Loucy (cell line): ENCODE measurements at regions not wholly inside any gene's neighbourhood (a gene's known extent, or its start where the extent isn't known, plus 50 kb on each side); places are given as distances from the start of the nearest gene placed in this dataset.

Source experiments
- H2AFZ ChIP-seq: fragments of 200-600 bp; sonication (generic); 2 replicates; pipeline ENCODE4 v1.6.0; 2016; ENCODE audit warnings: antibody characterized with exemption, mild to moderate bottlenecking, low read length, moderate library complexity
- H3F3A ChIP-seq: fragments of 200-600 bp; 2 replicates; pipeline ENCODE4 v1.6.0; 2016; ENCODE audit warnings: antibody characterized with exemption, low read depth, mild to moderate bottlenecking
- H3K27me3 ChIP-seq: fragments of 200-600 bp; sonication (generic); 2 replicates; pipeline ENCODE4 v1.6.1; 2014; ENCODE audit warnings: low read length, mild to moderate bottlenecking; ENCODE audit not compliant: insufficient read depth, poor library complexity, severe bottlenecking
- H3K36me3 ChIP-seq: fragments of 200-600 bp; sonication (generic); 2 replicates; pipeline ENCODE4 v1.6.1; 2016; ENCODE audit warnings: low read length; ENCODE audit not compliant: insufficient read depth
- H3K4me1 ChIP-seq: fragments of 200-600 bp; sonication (generic); 2 replicates; pipeline ENCODE4 v1.5.1; 2014; ENCODE audit warnings: low read length, mild to moderate bottlenecking; ENCODE audit not compliant: insufficient read depth, poor library complexity, severe bottlenecking
- H3K4me2 ChIP-seq: fragments of 200-600 bp; sonication (generic); 2 replicates; pipeline ENCODE4 v1.6.0; 2014; ENCODE audit warnings: antibody characterized with exemption, low read length, low read depth, mild to moderate bottlenecking; ENCODE audit not compliant: poor library complexity, severe bottlenecking
- H3K4me3 ChIP-seq: fragments of 200-600 bp; sonication (generic); 2 replicates; pipeline ENCODE4 v1.5.1; 2014; ENCODE audit warnings: low read length, mild to moderate bottlenecking, mixed read lengths; ENCODE audit not compliant: poor library complexity, severe bottlenecking
- H3K79me2 ChIP-seq: fragments of 200-600 bp; sonication (generic); 2 replicates; pipeline ENCODE4 v1.6.1; 2014; ENCODE audit warnings: low read length; ENCODE audit not compliant: insufficient read depth
- H3K9ac ChIP-seq: fragments of 200-600 bp; sonication (generic); 2 replicates; pipeline ENCODE4 v1.6.0; 2014; ENCODE audit warnings: mild to moderate bottlenecking, low read depth, low read length, moderate library complexity; ENCODE audit not compliant: poor library complexity, severe bottlenecking
- H3K9me2 ChIP-seq: fragments of 200-600 bp; sonication (generic); replicated peaks from 2 replicates; pipeline ENCODE4 v1.6.1; 2016; ENCODE audit warnings: low read depth, low read length, mixed read lengths
- H3K9me3 ChIP-seq: fragments of 200-600 bp; sonication (generic); 2 replicates; pipeline ENCODE4 v1.6.1; 2014; ENCODE audit warnings: mild to moderate bottlenecking, antibody characterized with exemption, low read length, low read depth; ENCODE audit not compliant: insufficient read depth
- H4K20me1 ChIP-seq: fragments of 200-600 bp; sonication (generic); 2 replicates; pipeline ENCODE4 v1.6.0; 2014; ENCODE audit warnings: antibody characterized with exemption, low read length, mild to moderate bottlenecking; ENCODE audit not compliant: insufficient read depth, poor library complexity, severe bottlenecking
- CTCF ChIP-seq: fragments of 200-600 bp; sonication (generic); conservative IDR thresholded peaks from 2 replicates; pipeline ENCODE4 v1.5.1; 2014; ENCODE audit warnings: mild to moderate bottlenecking, antibody characterized with exemption, low read length
- EZH2phosphoT487 ChIP-seq: fragments of 200-600 bp; IDR thresholded peaks from 2 replicates; pipeline ENCODE4 v1.6.1; 2018; ENCODE audit warnings: antibody characterized with exemption, mild to moderate bottlenecking, moderate library complexity, borderline replicate concordance

- no peaks in the 10 kb centered on the region for H3F3A ChIP-seq
- no peaks in the 10 kb centered on the region for H3K9me2 ChIP-seq
- H3K4me1 ChIP-seq = no peaks in the 10 kb centered on the region
Observed at GRCh38 chr2:3125001-3125760, 252.4 kb downstream of the EIPR1 start.

GRCh38 chr2:3122525-3122924 lies 255.1 kb downstream of the EIPR1 start:
- Histone ChIP-seq H3K79me2 (no peaks in the 10 kb centered on the region), H3K9me2 (no peaks in the 10 kb centered on the region), H3K36me3 (no peaks in the 10 kb centered on the region), H4K20me1 (no peaks in the 10 kb centered on the region), H3K27me3 (no peaks in the 10 kb centered on the region), H3K4me1 (no peaks in the 10 kb centered on the region), H3K9me3 (no peaks in the 10 kb centered on the region), H3K9ac (no peak overlapping the region), H3K4me2 (no peak overlapping the region), H3K4me3 (no peak overlapping the region), H3F3A (no peaks in the 10 kb centered on the region), H2AFZ (no peak overlapping the region)
- no peak for TF ChIP-seq EZH2phosphoT487

More at GRCh38 chr2:3125001-3125760, 252.4 kb downstream of the EIPR1 start:
- H3K27me3 ChIP-seq = no peaks in the 10 kb centered on the region
- TF ChIP-seq EZH2phosphoT487 (no peak), CTCF (no peak)
- no peaks in the 10 kb centered on the region for H3K79me2 ChIP-seq
- no peak overlapping the region for H3K4me2 ChIP-seq
- no peak overlapping the region for H2AFZ ChIP-seq
- no peaks in the 10 kb centered on the region for H3K36me3 ChIP-seq
- no peaks in the 10 kb centered on the region for H4K20me1 ChIP-seq
- no peaks in the 10 kb centered on the region for H3K9me3 ChIP-seq
- no peak overlapping the region for H3K9ac ChIP-seq
- H3K4me3 ChIP-seq = no peak overlapping the region

- no peak for TF ChIP-seq EZH2phosphoT487
- H3K9me2 ChIP-seq = no peaks in the 10 kb centered on the region
- H3K79me2 ChIP-seq = no peaks in the 10 kb centered on the region
- no peaks in the 10 kb centered on the region for H4K20me1 ChIP-seq
- H3K4me2 ChIP-seq = no peak overlapping the region
- H3K36me3 ChIP-seq = no peaks in the 10 kb centered on the region
- H3F3A ChIP-seq = no peaks in the 10 kb centered on the region
- H3K9me3 ChIP-seq = no peaks in the 10 kb centered on the region
- no peaks in the 10 kb centered on the region for H3K27me3 ChIP-seq
- H3K9ac ChIP-seq = no peak overlapping the region
- no peak overlapping the region for H3K4me3 ChIP-seq
- H2AFZ ChIP-seq = no peak overlapping the region
- no peaks in the 10 kb centered on the region for H3K4me1 ChIP-seq
Observed at GRCh38 chr2:3121601-3122000, 256.0 kb downstream of the EIPR1 start.

- no peak overlapping the region for H3K4me3 ChIP-seq
- no peak overlapping the region for H3K9ac ChIP-seq
- no peaks in the 10 kb centered on the region for H3K79me2 ChIP-seq
- TF ChIP-seq EZH2phosphoT487 = no peak
- no peak for TF ChIP-seq CTCF
- no peaks in the 10 kb centered on the region for H3K9me2 ChIP-seq
- no peaks in the 10 kb centered on the region for H3F3A ChIP-seq
- H3K4me2 ChIP-seq = no peak overlapping the region
- no peaks in the 10 kb centered on the region for H3K4me1 ChIP-seq
- H2AFZ ChIP-seq = no peak overlapping the region
- no peaks in the 10 kb centered on the region for H3K9me3 ChIP-seq
- no peaks in the 10 kb centered on the region for H4K20me1 ChIP-seq
- H3K36me3 ChIP-seq = no peaks in the 10 kb centered on the region
- H3K27me3 ChIP-seq = no peaks in the 10 kb centered on the region
Observed at GRCh38 chr2:3117650-3118216, 259.9 kb downstream of the EIPR1 start.
